C4-2B (cell line): ENCODE measurements at regions not wholly inside any gene's neighbourhood (a gene's known extent, or its start where the extent isn't known, plus 50 kb on each side); places are given as distances from the start of the nearest gene placed in this dataset.

ENCODE experiments used
- H3K27ac ChIP-seq: fragments of 450-650 bp; 2 replicates; pipeline ENCODE4 v1.5.1; 2017
- ZFX ChIP-seq: fragments of 450-650 bp; IDR thresholded peaks from 2 replicates; pipeline ENCODE4 v1.6.1; 2017
- TF ChIP-seq, protein P1 (sequence below): fragments of 450-650 bp; conservative IDR thresholded peaks from 2 replicates; pipeline ENCODE4 v1.5.1; 2017; ENCODE audit warnings: mild to moderate bottlenecking

GRCh38 chr3:75035146-75035545 is 420.7 kb upstream of the CNTN3 start:
- TF ChIP-seq, protein P1, sequence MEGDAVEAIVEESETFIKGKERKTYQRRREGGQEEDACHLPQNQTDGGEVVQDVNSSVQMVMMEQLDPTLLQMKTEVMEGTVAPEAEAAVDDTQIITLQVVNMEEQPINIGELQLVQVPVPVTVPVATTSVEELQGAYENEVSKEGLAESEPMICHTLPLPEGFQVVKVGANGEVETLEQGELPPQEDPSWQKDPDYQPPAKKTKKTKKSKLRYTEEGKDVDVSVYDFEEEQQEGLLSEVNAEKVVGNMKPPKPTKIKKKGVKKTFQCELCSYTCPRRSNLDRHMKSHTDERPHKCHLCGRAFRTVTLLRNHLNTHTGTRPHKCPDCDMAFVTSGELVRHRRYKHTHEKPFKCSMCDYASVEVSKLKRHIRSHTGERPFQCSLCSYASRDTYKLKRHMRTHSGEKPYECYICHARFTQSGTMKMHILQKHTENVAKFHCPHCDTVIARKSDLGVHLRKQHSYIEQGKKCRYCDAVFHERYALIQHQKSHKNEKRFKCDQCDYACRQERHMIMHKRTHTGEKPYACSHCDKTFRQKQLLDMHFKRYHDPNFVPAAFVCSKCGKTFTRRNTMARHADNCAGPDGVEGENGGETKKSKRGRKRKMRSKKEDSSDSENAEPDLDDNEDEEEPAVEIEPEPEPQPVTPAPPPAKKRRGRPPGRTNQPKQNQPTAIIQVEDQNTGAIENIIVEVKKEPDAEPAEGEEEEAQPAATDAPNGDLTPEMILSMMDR = no peak
- no peak for TF ChIP-seq ZFX
- no peak overlapping the region for H3K27ac ChIP-seq

DNA sequence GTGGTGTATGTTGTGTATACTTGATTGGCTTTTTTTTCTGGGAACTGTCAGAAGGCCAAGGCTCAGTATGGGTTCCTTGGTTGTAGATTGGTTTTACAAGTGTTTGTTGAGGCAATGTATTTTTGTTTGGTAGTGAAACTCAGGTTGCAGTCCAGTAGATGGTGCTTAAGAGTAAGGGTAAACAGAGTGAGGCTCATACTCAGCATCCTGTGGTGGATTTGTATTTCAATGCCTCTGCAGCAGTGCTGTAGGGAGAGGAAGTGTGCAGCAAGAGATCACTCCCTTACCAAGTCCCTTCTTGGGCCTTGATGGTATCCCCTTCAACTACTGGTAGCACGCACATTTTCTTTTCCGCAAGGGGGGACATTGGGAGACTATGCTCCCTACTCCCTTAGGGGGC is 428.5 kb upstream of the CNTN3 start:
- no peak overlapping the region for H3K27ac ChIP-seq
- TF ChIP-seq, protein P1 = peak; percentile 23; the same call in 1 of the 2 replicates
- TF ChIP-seq ZFX = no peak

DNA sequence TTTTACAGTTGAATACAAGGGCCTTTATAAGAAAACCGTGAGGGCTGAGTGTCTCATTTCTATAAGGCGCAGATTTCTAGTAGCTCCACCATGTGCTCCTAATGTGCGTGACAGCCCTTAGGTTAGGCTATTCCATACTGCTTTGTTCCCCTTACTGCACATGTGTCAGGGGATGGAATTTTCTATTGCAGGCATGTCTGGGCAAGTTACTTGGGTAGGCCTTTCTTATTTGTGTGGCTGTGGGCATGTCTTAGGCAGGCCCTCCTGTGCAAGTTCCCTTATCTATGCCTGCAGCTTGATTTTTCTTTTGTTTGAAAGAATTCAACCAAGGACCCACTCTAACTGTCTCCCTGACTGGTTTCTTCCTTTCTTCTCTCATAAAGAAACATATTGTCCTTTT is 434.2 kb upstream of the CNTN3 start:
- no peak overlapping the region for H3K27ac ChIP-seq
- no peak for TF ChIP-seq ZFX
- TF ChIP-seq, protein P1 = no peak

DNA sequence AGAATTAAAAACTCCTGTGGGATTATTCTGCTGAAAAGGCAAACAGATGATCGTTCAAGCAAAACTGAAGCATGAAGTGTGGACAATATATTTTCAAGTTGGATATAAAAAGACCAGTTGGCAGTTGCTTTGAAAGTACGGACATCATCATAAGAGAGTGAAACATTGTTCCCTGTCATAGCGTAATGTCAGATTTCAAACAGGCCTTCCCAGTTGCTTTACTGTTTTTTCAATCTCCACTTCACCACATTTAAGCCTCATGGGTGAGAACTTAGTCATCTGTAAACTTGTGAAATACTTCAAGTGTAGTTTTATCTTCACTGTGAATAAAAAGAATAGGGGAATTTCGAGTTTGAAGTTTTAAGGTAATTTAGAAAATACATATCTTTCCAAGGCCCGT is 435.1 kb upstream of the CNTN3 start:
- TF ChIP-seq, protein P1 = no peak
- TF ChIP-seq ZFX = no peak
- H3K27ac ChIP-seq = no peak overlapping the region

GRCh38 chr3:75059120-75059519 is 444.7 kb upstream of the CNTN3 start:
- TF ChIP-seq, protein P1 = no peak
- TF ChIP-seq ZFX = no peak
- no peak overlapping the region for H3K27ac ChIP-seq

DNA sequence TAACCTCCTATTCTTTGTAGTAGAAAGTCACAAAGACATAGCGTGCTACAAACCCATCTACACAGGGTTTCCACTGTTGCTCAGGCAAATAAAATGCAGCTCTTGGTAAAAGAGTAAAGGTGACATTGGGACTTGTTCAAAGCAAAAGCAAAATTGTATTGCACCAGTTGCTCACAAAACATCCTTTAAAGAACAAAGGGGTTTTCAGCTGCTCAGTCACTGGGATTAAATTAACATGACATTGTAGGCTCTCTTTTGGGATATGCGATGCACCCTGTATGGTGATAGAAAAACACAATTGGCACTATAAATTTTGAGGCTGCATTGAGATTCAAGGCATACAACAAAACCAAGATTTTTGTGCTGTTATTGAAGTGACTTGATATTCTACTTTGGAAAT is 447.3 kb upstream of the CNTN3 start:
- no peak for TF ChIP-seq ZFX
- TF ChIP-seq, protein P1 = no peak
- H3K27ac ChIP-seq = no peak overlapping the region

GRCh38 chr3:75075158-75075557 is 460.7 kb upstream of the CNTN3 start:
- no peak overlapping the region for H3K27ac ChIP-seq

More at GRCh38 chr3:75075158-75075557, 460.7 kb upstream of the CNTN3 start:
- TF ChIP-seq ZFX = no peak
- TF ChIP-seq, protein P1 = no peak
